ENCODE measurements at regions not wholly inside any gene's neighbourhood (a gene's known extent, or its start where the extent isn't known, plus 50 kb on each side); places are given as distances from the start of the nearest gene placed in this dataset.
A peak's percentile ranks its signal among the peaks of the same experiment; 100 is the strongest.
"Not testable (repeated sequence)": the region's sequence is repeated elsewhere in the genome, so short reads cannot be mapped to it uniquely, and the experiment has no call there.

DNA sequence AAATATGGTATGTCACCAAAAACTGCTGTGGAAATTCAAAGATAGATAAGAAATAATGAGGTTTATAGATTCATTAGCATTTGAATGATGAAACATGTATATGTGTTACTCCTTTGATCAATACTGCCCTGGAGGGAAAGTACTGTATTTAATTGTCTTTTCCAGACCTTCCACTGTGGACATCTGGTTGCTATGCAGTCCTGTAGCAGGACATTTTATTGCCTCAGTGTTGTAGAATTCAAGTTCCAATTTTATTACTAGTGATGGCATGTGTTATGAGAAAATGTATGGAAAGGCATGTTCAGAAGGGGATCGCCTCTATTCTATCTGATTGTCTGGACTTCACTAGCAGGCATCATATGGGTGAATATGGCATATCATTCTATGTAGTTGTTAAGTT lies 391.0 kb downstream of the TFAP2B start:
- TF ChIP-seq ZNF8 (CRISPR knock-in tag; IDR thresholded peaks at IDR 0.05) (0 out of 2 replicates have a peak, but pooled peaks have one; percentile 30), TCF4 (CRISPR knock-in tag; IDR thresholded peaks at IDR 0.05; ENCODE audit: borderline replicate concordance) (peak; percentile 28; the same call in 1 of the 2 replicates), RARB (CRISPR knock-in tag; IDR thresholded peaks at IDR 0.05) (no peak)
- ATAC-seq = no peak

DNA sequence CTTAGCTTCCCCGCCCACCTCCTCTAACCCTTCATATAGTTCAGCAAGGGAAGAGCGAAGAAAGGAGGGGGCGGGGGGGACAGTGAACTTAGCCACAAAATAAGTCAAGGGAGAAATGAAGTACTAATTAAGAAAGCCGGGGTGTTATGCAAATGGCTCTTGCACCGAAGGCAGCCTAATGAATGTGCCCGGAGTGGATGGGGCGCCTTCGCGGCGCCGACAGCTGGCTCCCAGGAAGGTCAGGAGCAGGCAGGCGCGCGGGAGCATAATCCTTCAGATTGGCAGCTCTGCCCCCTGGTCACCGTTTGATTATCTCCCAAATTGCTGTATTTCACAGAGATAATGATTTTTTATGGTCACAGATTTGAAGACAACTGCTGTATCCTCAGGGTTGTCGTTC lies 395.1 kb downstream of the TFAP2B start:
- ATAC-seq = no peak
- TF ChIP-seq, protein P1, sequence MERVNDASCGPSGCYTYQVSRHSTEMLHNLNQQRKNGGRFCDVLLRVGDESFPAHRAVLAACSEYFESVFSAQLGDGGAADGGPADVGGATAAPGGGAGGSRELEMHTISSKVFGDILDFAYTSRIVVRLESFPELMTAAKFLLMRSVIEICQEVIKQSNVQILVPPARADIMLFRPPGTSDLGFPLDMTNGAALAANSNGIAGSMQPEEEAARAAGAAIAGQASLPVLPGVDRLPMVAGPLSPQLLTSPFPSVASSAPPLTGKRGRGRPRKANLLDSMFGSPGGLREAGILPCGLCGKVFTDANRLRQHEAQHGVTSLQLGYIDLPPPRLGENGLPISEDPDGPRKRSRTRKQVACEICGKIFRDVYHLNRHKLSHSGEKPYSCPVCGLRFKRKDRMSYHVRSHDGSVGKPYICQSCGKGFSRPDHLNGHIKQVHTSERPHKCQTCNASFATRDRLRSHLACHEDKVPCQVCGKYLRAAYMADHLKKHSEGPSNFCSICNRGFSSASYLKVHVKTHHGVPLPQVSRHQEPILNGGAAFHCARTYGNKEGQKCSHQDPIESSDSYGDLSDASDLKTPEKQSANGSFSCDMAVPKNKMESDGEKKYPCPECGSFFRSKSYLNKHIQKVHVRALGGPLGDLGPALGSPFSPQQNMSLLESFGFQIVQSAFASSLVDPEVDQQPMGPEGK (CRISPR knock-in tag; IDR thresholded peaks at IDR 0.05; ENCODE audit: borderline replicate concordance) = no peak
- TF ChIP-seq, protein P2, sequence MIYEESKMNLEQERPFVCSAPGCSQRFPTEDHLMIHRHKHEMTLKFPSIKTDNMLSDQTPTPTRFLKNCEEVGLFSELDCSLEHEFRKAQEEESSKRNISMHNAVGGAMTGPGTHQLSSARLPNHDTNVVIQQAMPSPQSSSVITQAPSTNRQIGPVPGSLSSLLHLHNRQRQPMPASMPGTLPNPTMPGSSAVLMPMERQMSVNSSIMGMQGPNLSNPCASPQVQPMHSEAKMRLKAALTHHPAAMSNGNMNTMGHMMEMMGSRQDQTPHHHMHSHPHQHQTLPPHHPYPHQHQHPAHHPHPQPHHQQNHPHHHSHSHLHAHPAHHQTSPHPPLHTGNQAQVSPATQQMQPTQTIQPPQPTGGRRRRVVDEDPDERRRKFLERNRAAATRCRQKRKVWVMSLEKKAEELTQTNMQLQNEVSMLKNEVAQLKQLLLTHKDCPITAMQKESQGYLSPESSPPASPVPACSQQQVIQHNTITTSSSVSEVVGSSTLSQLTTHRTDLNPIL (CRISPR knock-in tag; IDR thresholded peaks at IDR 0.05; ENCODE audit: low read depth) = no peak
- TF ChIP-seq RARB (CRISPR knock-in tag; IDR thresholded peaks at IDR 0.05) (no peak), TCF4 (CRISPR knock-in tag; IDR thresholded peaks at IDR 0.05; ENCODE audit: borderline replicate concordance) (no peak)

DNA sequence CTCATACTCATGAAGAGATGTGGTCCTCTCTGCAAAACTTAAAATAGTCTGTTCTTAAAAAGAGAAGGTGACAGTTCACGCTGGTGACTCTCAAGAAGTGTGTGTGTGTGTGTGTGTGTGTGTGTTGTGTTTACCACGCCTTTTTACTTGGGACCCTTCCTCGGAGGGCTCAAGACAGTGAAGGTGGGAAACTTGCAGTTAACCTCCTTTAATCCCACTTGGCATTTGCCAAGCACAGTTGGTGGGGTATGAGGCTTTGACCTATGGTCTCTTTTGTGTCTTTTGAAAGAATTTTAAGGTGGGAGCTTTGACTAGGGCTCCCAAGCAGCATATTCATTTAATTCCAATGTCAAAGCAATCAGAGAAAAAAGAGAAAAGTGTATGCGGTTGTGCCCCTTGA lies 395.8 kb downstream of the TFAP2B start:
- ATAC-seq = no peak
- TF ChIP-seq, protein P3, sequence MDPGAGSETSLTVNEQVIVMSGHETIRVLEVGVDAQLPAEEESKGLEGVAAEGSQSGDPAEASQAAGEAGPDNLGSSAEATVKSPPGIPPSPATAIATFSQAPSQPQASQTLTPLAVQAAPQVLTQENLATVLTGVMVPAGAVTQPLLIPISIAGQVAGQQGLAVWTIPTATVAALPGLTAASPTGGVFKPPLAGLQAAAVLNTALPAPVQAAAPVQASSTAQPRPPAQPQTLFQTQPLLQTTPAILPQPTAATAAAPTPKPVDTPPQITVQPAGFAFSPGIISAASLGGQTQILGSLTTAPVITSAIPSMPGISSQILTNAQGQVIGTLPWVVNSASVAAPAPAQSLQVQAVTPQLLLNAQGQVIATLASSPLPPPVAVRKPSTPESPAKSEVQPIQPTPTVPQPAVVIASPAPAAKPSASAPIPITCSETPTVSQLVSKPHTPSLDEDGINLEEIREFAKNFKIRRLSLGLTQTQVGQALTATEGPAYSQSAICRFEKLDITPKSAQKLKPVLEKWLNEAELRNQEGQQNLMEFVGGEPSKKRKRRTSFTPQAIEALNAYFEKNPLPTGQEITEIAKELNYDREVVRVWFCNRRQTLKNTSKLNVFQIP (CRISPR knock-in tag; IDR thresholded peaks at IDR 0.05; ENCODE audit: borderline replicate concordance, low read depth) = no peak
- TF ChIP-seq CSDC2 (CRISPR knock-in tag; IDR thresholded peaks at IDR 0.05) (no peak), TOX (CRISPR knock-in tag; IDR thresholded peaks at IDR 0.05; ENCODE audit: borderline replicate concordance) (no peak), ZNF565 (CRISPR knock-in tag; conservative IDR thresholded peaks at IDR 0.05; ENCODE audit: low read depth) (no peak), ISL1 (CRISPR knock-in tag; IDR thresholded peaks at IDR 0.05) (no peak), ARNTL (CRISPR knock-in tag; IDR thresholded peaks at IDR 0.05; ENCODE audit: borderline replicate concordance, low read depth) (no peak), ZNF8 (CRISPR knock-in tag; IDR thresholded peaks at IDR 0.05) (no peak), SNAI2 (CRISPR knock-in tag; IDR thresholded peaks at IDR 0.05) (no peak)
- TF ChIP-seq, protein P4, sequence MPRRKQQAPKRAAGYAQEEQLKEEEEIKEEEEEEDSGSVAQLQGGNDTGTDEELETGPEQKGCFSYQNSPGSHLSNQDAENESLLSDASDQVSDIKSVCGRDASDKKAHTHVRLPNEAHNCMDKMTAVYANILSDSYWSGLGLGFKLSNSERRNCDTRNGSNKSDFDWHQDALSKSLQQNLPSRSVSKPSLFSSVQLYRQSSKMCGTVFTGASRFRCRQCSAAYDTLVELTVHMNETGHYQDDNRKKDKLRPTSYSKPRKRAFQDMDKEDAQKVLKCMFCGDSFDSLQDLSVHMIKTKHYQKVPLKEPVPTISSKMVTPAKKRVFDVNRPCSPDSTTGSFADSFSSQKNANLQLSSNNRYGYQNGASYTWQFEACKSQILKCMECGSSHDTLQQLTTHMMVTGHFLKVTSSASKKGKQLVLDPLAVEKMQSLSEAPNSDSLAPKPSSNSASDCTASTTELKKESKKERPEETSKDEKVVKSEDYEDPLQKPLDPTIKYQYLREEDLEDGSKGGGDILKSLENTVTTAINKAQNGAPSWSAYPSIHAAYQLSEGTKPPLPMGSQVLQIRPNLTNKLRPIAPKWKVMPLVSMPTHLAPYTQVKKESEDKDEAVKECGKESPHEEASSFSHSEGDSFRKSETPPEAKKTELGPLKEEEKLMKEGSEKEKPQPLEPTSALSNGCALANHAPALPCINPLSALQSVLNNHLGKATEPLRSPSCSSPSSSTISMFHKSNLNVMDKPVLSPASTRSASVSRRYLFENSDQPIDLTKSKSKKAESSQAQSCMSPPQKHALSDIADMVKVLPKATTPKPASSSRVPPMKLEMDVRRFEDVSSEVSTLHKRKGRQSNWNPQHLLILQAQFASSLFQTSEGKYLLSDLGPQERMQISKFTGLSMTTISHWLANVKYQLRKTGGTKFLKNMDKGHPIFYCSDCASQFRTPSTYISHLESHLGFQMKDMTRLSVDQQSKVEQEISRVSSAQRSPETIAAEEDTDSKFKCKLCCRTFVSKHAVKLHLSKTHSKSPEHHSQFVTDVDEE (CRISPR knock-in tag; IDR thresholded peaks at IDR 0.05) = no peak
- TF ChIP-seq, protein P1 (CRISPR knock-in tag; IDR thresholded peaks at IDR 0.05; ENCODE audit: borderline replicate concordance) = no peak

DNA sequence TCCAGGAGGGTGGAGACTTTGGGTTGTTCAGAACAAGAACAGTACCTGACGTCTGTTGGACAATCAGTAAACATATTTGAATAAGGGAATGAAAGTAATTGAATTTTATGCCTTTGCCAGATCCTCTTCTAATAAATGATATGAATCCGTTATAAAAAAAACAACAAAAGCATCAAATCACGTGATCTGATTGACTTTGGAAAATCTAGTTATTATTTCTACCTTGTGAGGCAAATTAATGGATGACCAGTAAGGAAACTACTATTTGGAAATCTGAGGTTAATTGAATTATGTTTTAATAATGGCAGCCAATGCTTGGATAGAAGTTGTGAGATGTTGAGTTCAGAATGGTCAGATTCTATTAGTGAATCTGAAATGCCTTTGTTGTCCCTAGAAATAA lies 399.5 kb downstream of the TFAP2B start:
- TF ChIP-seq ZFP30 (CRISPR knock-in tag; IDR thresholded peaks at IDR 0.05) = no peak
- TF ChIP-seq, protein P5, sequence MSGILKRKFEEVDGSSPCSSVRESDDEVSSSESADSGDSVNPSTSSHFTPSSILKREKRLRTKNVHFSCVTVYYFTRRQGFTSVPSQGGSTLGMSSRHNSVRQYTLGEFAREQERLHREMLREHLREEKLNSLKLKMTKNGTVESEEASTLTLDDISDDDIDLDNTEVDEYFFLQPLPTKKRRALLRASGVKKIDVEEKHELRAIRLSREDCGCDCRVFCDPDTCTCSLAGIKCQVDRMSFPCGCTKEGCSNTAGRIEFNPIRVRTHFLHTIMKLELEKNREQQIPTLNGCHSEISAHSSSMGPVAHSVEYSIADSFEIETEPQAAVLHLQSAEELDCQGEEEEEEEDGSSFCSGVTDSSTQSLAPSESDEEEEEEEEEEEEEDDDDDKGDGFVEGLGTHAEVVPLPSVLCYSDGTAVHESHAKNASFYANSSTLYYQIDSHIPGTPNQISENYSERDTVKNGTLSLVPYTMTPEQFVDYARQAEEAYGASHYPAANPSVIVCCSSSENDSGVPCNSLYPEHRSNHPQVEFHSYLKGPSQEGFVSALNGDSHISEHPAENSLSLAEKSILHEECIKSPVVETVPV (CRISPR knock-in tag; IDR thresholded peaks at IDR 0.05) = no peak
- no peak for TF ChIP-seq SNAI2 (CRISPR knock-in tag; IDR thresholded peaks at IDR 0.05)
- TF ChIP-seq ZNF70 (CRISPR knock-in tag; IDR thresholded peaks at IDR 0.05) = no peak
- ATAC-seq = no peak

DNA sequence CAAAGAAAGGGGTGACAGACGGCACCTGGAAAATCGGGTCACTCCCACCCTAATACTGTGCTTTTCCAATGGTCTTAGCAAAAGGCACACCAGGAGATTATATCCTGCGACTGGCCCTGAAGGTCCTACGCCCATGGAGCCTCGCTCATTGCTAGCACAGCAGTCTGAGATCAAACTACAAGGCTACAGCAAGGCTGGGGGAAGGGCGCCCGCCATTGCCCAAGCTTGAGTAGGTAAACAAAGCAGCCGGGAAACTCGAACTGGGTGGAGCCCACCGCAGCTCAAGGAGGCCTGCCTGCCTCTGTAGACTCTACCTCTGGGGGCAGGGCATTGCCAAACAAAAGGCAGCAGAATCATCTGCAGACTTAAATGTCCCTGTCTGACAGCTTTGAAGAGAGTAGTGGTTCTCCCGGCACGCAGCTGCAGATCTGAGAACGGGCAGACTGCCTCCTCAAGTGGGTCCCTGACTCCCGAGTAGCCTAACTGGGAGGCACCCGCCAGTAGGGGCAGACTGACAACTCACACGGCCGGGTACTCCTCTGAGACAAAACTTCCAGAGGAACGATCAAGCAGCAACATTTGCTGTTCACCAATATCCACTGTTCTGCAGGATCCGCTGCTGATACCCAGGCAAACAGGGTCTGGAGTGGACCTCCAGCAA lies 406.0 kb downstream of the TFAP2B start:
- ATAC-seq = not testable (repeated sequence)

Measured in SK-N-SH treated with all-trans-retinoic acid at 6 μM for 48 hours (cell line).